Tibial artery (tissue), 4 donors: ENCODE measurements at regions not wholly inside any gene's neighbourhood (a gene's known extent, or its start where the extent isn't known, plus 50 kb on each side); places are given as distances from the start of the nearest gene placed in this dataset.
"Not testable (repeated sequence)": the region's sequence is repeated elsewhere in the genome, so short reads cannot be mapped to it uniquely, and the experiment has no call there.

Source experiments
- DNase-seq, 2 donors: peaks; one replicate each; pipeline ENCODE4 v3.0.0-alpha.2; 2019
- H3K27ac ChIP-seq, 2 donors: fragments of 200-600 bp; sonication (generic) in 1 of 2; 1 replicate in 1 of 2; 2 replicates in 1 of 2; pipeline ENCODE4 v1.5.1; 2018 to 2019; ENCODE audit warnings: mild to moderate bottlenecking in 1 of 2
- H3K27me3 ChIP-seq, 2 donors: fragments of 200-600 bp; sonication (generic) in 1 of 2; one replicate each; pipeline versions ENCODE4 v1.5.1 to v1.6.0; 2016 to 2019
- H3K36me3 ChIP-seq, 3 donors: fragments of 200-600 bp; sonication (generic) in 2 of 3; one replicate each; pipeline ENCODE4 v1.5.1; 2016 to 2019; ENCODE audit warnings: mild to moderate bottlenecking in 2 of 3
- H3K4me1 ChIP-seq, 4 donors: fragments of 200-600 bp; sonication (generic) in 2 of 4; 1 replicate in 3 of 4; 2 replicates in 1 of 4; pipeline ENCODE4 v1.5.1; 2016 to 2019
- H3K4me3 ChIP-seq, 2 donors: fragments of 200-600 bp; sonication (generic) in 1 of 2; 1 replicate in 1 of 2; 2 replicates in 1 of 2; pipeline ENCODE4 v1.5.1; 2018 to 2019; ENCODE audit warnings: mild to moderate bottlenecking in 2 of 2
- H3K9me3 ChIP-seq, 3 donors: fragments of 200-600 bp; sonication (generic) in 1 of 3; one replicate each; pipeline ENCODE4 v1.5.1; 2016 to 2019
- intact Hi-C: fragments of 100-400 bp; cut with DNase I; formaldehyde crosslinking; loops from one replicate; pipeline ENCODE4 v1.15.0; 2023; ENCODE audit warnings: low total_unique reads
- TF ChIP-seq, protein P1 (sequence below), 2 experiments: fragments of 200-600 bp in 1 of 2; fragments of 450-650 bp in 1 of 2; IDR thresholded peaks; one replicate each; pipeline ENCODE4 v1.5.1; 2017 to 2019; ENCODE audit warnings: antibody characterized with exemption in 2 of 2, mild to moderate bottlenecking in 1 of 2, moderate library complexity in 1 of 2

DNA sequence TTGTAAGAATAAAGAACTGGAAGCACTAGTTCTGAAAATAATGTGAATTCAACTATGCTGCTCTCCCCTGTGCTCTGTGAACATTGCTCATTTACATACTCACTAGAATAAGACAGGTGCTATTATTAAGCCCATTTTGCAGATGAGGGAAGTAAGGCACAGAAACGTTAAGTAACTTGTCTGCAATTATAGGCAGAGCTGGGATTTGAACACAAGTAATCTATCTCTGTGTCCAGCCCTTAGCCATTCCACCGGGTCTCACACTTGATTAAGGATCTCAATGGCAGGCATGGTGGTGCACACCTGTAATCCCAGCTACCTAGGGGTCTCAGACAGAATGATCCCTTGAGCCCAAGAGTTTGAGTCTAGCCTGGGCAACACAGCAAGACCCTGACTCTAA is 357.7 kb downstream of the CD83 start:
- TF ChIP-seq, protein P1, sequence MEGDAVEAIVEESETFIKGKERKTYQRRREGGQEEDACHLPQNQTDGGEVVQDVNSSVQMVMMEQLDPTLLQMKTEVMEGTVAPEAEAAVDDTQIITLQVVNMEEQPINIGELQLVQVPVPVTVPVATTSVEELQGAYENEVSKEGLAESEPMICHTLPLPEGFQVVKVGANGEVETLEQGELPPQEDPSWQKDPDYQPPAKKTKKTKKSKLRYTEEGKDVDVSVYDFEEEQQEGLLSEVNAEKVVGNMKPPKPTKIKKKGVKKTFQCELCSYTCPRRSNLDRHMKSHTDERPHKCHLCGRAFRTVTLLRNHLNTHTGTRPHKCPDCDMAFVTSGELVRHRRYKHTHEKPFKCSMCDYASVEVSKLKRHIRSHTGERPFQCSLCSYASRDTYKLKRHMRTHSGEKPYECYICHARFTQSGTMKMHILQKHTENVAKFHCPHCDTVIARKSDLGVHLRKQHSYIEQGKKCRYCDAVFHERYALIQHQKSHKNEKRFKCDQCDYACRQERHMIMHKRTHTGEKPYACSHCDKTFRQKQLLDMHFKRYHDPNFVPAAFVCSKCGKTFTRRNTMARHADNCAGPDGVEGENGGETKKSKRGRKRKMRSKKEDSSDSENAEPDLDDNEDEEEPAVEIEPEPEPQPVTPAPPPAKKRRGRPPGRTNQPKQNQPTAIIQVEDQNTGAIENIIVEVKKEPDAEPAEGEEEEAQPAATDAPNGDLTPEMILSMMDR (IDR thresholded peaks at IDR 0.05), result no peak
- intact Hi-C loops, result no loop called here
- H3K4me3 ChIP-seq, result no peak overlapping the region
- no peak overlapping the region for H3K27ac ChIP-seq
- no peaks in the 10 kb centered on the region for H3K27me3 ChIP-seq
- no peak for DNase-seq
- peaks cover 0 to 35% (median 17%) of the 10 kb centered on the region in 4 donors for H3K4me1 ChIP-seq
- no peaks in the 10 kb centered on the region for H3K9me3 ChIP-seq
- no peaks in the 10 kb centered on the region for H3K36me3 ChIP-seq

DNA sequence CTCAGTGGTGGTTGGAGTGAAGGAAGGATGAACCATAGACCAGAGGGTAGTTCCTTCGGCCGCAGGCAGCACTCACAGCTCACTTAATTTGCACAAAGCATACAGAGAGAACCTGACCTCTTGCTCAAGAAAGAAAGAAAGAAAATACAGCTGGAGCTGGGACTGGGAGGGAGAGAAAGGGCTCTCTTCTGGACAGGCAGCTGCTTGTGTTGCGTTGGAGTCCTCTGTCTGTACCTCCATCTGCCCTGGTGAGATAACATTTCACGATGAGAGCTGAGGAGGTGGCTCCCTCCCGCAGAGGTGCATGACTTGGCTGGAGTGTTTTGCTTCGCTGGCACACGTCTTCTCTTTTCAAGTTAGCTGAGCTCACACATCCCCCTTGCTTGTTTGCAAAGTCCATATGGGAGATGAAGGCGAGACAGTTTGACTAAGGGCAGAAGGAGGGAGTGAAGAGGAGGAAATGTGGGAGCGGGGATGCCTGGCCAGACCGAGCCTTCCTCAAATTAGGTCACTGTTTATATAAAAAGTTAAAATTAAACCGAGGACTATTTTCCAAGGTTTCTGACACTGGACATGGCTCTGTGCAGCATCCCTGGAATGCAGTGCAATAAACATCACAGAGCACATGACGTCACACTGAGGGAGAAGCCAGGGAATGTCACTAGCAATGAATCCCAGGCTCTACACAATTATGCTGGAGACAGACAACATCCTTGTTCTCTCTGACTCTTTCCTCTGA is 359.4 kb downstream of the CD83 start:
- H3K27ac ChIP-seq, result peak overlapping the region; percentile 12 to 41
- DNase-seq, result peak in 1 of 2 donors; percentile 57
- intact Hi-C loops, result no loop called here
- peaks cover 0 to 35% (median 17%) of the 10 kb centered on the region in 4 donors for H3K4me1 ChIP-seq
- TF ChIP-seq, protein P1 (IDR thresholded peaks at IDR 0.05), result no peak
- peak overlapping the region; percentile 5 to 28 for H3K4me3 ChIP-seq
- H3K9me3 ChIP-seq, result no peaks in the 10 kb centered on the region
- no peaks in the 10 kb centered on the region for H3K27me3 ChIP-seq
- H3K36me3 ChIP-seq, result no peaks in the 10 kb centered on the region

- intact Hi-C loops, result no loop called here
- Histone ChIP-seq H3K36me3 (no peaks in the 10 kb centered on the region), H3K27me3 (no peaks in the 10 kb centered on the region), H3K4me1 (peaks cover 0 to 31% (median 16%) of the 10 kb centered on the region in 4 donors), H3K27ac (peak overlapping the region; percentile 12 to 41), H3K9me3 (no peaks in the 10 kb centered on the region), H3K4me3 (peak overlapping the region in 1 of 2 donors; percentile 28)
- TF ChIP-seq, protein P1 (IDR thresholded peaks at IDR 0.05), result no peak
- no peak for DNase-seq
Measured at GRCh38 chr6:14477559-14477958, 360.0 kb downstream of the CD83 start.

- H3K9me3 ChIP-seq, result no peaks in the 10 kb centered on the region
- intact Hi-C loops, result no loop called here
- no peaks in the 10 kb centered on the region for H3K36me3 ChIP-seq
- peak in 1 of 2 donors; percentile 37 for DNase-seq
- H3K4me1 ChIP-seq, result peaks cover 0 to 21% (median 11%) of the 10 kb centered on the region in 4 donors
- no peak overlapping the region for H3K27ac ChIP-seq
- no peak overlapping the region for H3K4me3 ChIP-seq
- TF ChIP-seq, protein P1 (IDR thresholded peaks at IDR 0.05), result no peak
- no peaks in the 10 kb centered on the region for H3K27me3 ChIP-seq
Measured at GRCh38 chr6:14478381-14479225, 361.0 kb downstream of the CD83 start.

DNA sequence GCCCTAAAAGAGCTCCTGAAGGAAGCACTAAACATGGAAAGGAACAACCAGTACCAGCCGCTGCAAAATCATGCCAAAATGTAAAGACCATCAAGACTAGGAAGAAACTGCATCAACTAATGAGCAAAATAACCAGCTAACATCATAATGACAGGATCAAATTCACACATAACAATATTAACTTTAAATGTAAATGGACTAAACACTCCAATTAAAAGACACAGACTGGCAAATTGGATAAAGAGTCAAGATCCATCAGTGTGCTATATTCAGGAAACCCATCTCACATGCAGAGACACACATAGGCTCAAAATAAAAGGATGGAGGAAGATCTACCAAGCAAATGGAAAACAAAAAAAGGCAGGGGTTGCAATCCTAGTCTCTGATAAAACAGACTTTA is 364.4 kb downstream of the CD83 start:
- intact Hi-C loops, H3K4me3 ChIP-seq, H3K36me3 ChIP-seq, H3K27ac ChIP-seq, H3K4me1 ChIP-seq, DNase-seq, H3K27me3 ChIP-seq, H3K9me3 ChIP-seq: not testable (repeated sequence)

GRCh38 chr6:14487625-14488024 is 370.1 kb downstream of the CD83 start:
- no peak for DNase-seq
- Histone ChIP-seq H3K36me3 (no peaks in the 10 kb centered on the region), H3K4me3 (no peak overlapping the region), H3K4me1 (no peaks in the 10 kb centered on the region), H3K27ac (no peak overlapping the region), H3K27me3 (no peaks in the 10 kb centered on the region), H3K9me3 (no peaks in the 10 kb centered on the region)
- TF ChIP-seq, protein P1 (IDR thresholded peaks at IDR 0.05), result no peak
- intact Hi-C loops, result no loop called here
